ENCODE measurements at regions not wholly inside any gene's neighbourhood (a gene's known extent, or its start where the extent isn't known, plus 50 kb on each side); places are given as distances from the start of the nearest gene placed in this dataset.

- TF ChIP-seq EZH2 (IDR thresholded peaks at IDR 0.05; ENCODE audit: borderline replicate concordance) (no peak), EZH2phosphoT487 (IDR thresholded peaks at IDR 0.05; ENCODE audit: low read depth, severe bottlenecking, unreplicated experiment) (no peak), CTCF (IDR thresholded peaks at IDR 0.05; ENCODE audit: poor library complexity) (no peak)
- no peaks in the 10 kb centered on the region for H3K27me3 ChIP-seq
- no peak overlapping the region for H2AFZ ChIP-seq
- no peaks in the 10 kb centered on the region for H4K20me1 ChIP-seq (ENCODE audit: insufficient read depth, poor library complexity, severe bottlenecking)
- H3K4me2 ChIP-seq = peak overlapping the region; percentile 18
- H3K4me1 ChIP-seq (ENCODE audit: insufficient read depth) = peaks cover 27% of the 10 kb centered on the region
- no peak overlapping the region for H3K4me3 ChIP-seq
- peak overlapping the region; percentile 52 for H3K27ac ChIP-seq
- H3K9me3 ChIP-seq (ENCODE audit: low read depth) = no peaks in the 10 kb centered on the region
- H3K79me2 ChIP-seq = no peaks in the 10 kb centered on the region
- WGBS (ENCODE audit: low lambda C conversion rate, missing lambda C conversion rate) = 62% methylated on average over 13 of the region's 13 CpGs
- H3K9me2 ChIP-seq (replicated peaks; ENCODE audit: insufficient read depth) = no peaks in the 10 kb centered on the region
- no peaks in the 10 kb centered on the region for H3K36me3 ChIP-seq (replicated peaks; ENCODE audit: insufficient read depth, low read depth)
- no peak for DNase-seq (ENCODE audit: low spot score)
Observed at GRCh38 chr11:15884141-15884540, 472.2 kb downstream of the SOX6 start.

GRCh38 chr11:15884777-15885540, 471.4 kb downstream of the SOX6 start:
- Histone ChIP-seq H3K9me3 (ENCODE audit: low read depth) (no peaks in the 10 kb centered on the region), H3K4me1 (ENCODE audit: insufficient read depth) (peaks cover 34% of the 10 kb centered on the region), H3K4me3 (no peak overlapping the region), H3K27me3 (no peaks in the 10 kb centered on the region), H3K79me2 (no peaks in the 10 kb centered on the region), H3K27ac (peak overlapping the region; percentile 52), H3K9me2 (replicated peaks; ENCODE audit: insufficient read depth) (no peaks in the 10 kb centered on the region), H2AFZ (no peak overlapping the region), H3K36me3 (replicated peaks; ENCODE audit: insufficient read depth, low read depth) (no peaks in the 10 kb centered on the region), H3K4me2 (peak overlapping the region; percentile 18), H4K20me1 (ENCODE audit: insufficient read depth, poor library complexity, severe bottlenecking) (no peaks in the 10 kb centered on the region)
- WGBS (ENCODE audit: low lambda C conversion rate, missing lambda C conversion rate) = 31% methylated on average over 6 of the region's 6 CpGs
- DNase-seq (ENCODE audit: low spot score) = peak; percentile 58
- TF ChIP-seq EZH2phosphoT487 (IDR thresholded peaks at IDR 0.05; ENCODE audit: low read depth, severe bottlenecking, unreplicated experiment) (no peak), EZH2 (IDR thresholded peaks at IDR 0.05; ENCODE audit: borderline replicate concordance) (no peak), CTCF (IDR thresholded peaks at IDR 0.05; ENCODE audit: poor library complexity) (no peak)

DNA sequence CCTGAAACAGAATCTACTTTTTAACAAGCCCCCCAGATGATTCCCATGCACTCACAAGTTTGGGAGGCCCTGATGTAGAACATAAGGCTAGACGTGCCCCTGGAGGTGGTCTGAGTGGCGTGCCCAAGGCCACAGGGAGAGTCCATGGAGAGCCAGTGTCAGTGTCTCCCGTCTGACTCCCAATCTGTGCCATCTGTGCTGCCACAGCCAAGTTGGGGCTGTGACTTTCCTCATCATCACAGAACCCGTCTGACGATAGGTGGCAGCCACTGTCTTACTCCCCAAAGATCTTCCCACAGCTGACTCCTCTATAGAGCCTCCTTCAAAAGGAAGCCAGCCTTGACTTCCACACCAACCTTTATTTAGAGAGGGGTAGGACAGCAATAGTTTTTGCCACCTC, 470.5 kb downstream of the SOX6 start:
- no peak for DNase-seq (ENCODE audit: low spot score)
- H3K27me3 ChIP-seq = no peaks in the 10 kb centered on the region
- no peaks in the 10 kb centered on the region for H3K9me2 ChIP-seq (replicated peaks; ENCODE audit: insufficient read depth)
- no peak overlapping the region for H3K27ac ChIP-seq
- no peaks in the 10 kb centered on the region for H3K9me3 ChIP-seq (ENCODE audit: low read depth)
- peaks cover 34% of the 10 kb centered on the region for H3K4me1 ChIP-seq (ENCODE audit: insufficient read depth)
- TF ChIP-seq CTCF (IDR thresholded peaks at IDR 0.05; ENCODE audit: poor library complexity) = no peak
- H2AFZ ChIP-seq = no peak overlapping the region
- H3K36me3 ChIP-seq (replicated peaks; ENCODE audit: insufficient read depth, low read depth) = no peaks in the 10 kb centered on the region
- no peaks in the 10 kb centered on the region for H4K20me1 ChIP-seq (ENCODE audit: insufficient read depth, poor library complexity, severe bottlenecking)
- no peaks in the 10 kb centered on the region for H3K79me2 ChIP-seq
- 90% methylated on average over 5 of the region's 5 CpGs for WGBS (ENCODE audit: low lambda C conversion rate, missing lambda C conversion rate)
- H3K4me3 ChIP-seq = no peak overlapping the region
- H3K4me2 ChIP-seq = no peak overlapping the region
